H1 (cell line): ENCODE measurements at regions not wholly inside any gene's neighbourhood (a gene's known extent, or its start where the extent isn't known, plus 50 kb on each side); places are given as distances from the start of the nearest gene placed in this dataset.

Experiments used
- CTCF ChIA-PET: fragments of 300-600 bp; sonication (Branson Sonifier 250); formaldehyde crosslinking; loops from one replicate; lab custom pipeline; 2021; ENCODE audit not compliant: partially characterized antibody; lab: Charles Lee
- POLR2A ChIA-PET: fragments of 300-600 bp; sonication (Branson Sonifier 250); formaldehyde crosslinking; loops from one replicate; lab custom pipeline; 2021; ENCODE audit warnings: inconsistent platforms; ENCODE audit not compliant: partially characterized antibody; lab: Charles Lee
- DNase-seq, 2 experiments: peaks; one replicate each; pipeline versions ENCODE4 v3.0.0 to v3.0.0-alpha.2; 2010 to 2022; ENCODE audit warnings: low spot score in 2 of 2, low read depth in 1 of 2, mixed read lengths in 1 of 2
- FAIRE-seq: peaks from 2 replicates; lab custom pipeline; 2011; peaks lifted over from hg19 to GRCh38; lab: Jason Lieb, UNC
- H2AFZ ChIP-seq: 2 replicates; pipeline ENCODE4 v1.8.1; 2012; ENCODE audit warnings: low read length, inconsistent platforms
- H2AK5ac ChIP-seq: 2 replicates; pipeline ENCODE4 v1.6.1; 2013; ENCODE audit warnings: low read depth, low read length
- H2BK120ac ChIP-seq: replicated peaks from 2 replicates; pipeline ENCODE3; 2013; ENCODE audit warnings: low read depth, low read length, inconsistent platforms
- H2BK12ac ChIP-seq: 2 replicates; pipeline ENCODE4 v1.6.1; 2013; ENCODE audit warnings: low read depth, low read length
- H2BK15ac ChIP-seq: 2 replicates; pipeline ENCODE4 v1.6.1; 2013; ENCODE audit warnings: low read length
- H2BK20ac ChIP-seq: 2 replicates; pipeline ENCODE4 v1.6.1; 2013; ENCODE audit warnings: low read length
- H2BK5ac ChIP-seq: 2 replicates; pipeline ENCODE4 v1.6.1; 2013; ENCODE audit warnings: low read depth, low read length
- H3K14ac ChIP-seq: 2 replicates; pipeline ENCODE4 v1.6.1; 2013; ENCODE audit warnings: inconsistent platforms; ENCODE audit not compliant: insufficient read length
- H3K18ac ChIP-seq: 2 replicates; pipeline ENCODE4 v1.6.1; 2013; ENCODE audit warnings: low read length; ENCODE audit errors: extremely low read depth
- H3K23ac ChIP-seq: 2 replicates; pipeline ENCODE4 v1.6.1; 2013; ENCODE audit warnings: inconsistent platforms; ENCODE audit not compliant: insufficient read length
- H3K23me2 ChIP-seq: 2 replicates; pipeline ENCODE4 v1.6.1; 2013; ENCODE audit warnings: low read depth, low read length
- H3K27ac ChIP-seq: 2 replicates; pipeline ENCODE4 v1.6.1; 2011; ENCODE audit warnings: low read depth, low read length, inconsistent platforms
- H3K27me3 ChIP-seq, 4 experiments: replicated peaks in 1 of 4; 1 replicate in 1 of 4; 2 replicates in 3 of 4; pipeline versions ENCODE4 v1.6.1 to v1.8.1; 2011 to 2013; ENCODE audit warnings: low read length in 3 of 4, mild to moderate bottlenecking in 3 of 4, inconsistent platforms in 2 of 4, mixed read lengths in 2 of 4, moderate library complexity in 1 of 4; ENCODE audit not compliant: control insufficient read depth in 3 of 4, insufficient read depth in 3 of 4; ENCODE audit errors: extremely low read depth in 1 of 4
- H3K36me3 ChIP-seq, 4 experiments: 2 replicates each; pipeline versions ENCODE4 v1.6.1 to v1.8.1; 2011 to 2013; ENCODE audit warnings: mild to moderate bottlenecking in 4 of 4, low read length in 3 of 4, moderate library complexity in 2 of 4, control low read depth in 1 of 4, inconsistent platforms in 1 of 4; ENCODE audit not compliant: insufficient read depth in 4 of 4, control insufficient read depth in 2 of 4
- H3K4ac ChIP-seq: replicated peaks from 2 replicates; pipeline ENCODE3; 2013; ENCODE audit warnings: low read length, low read depth, mixed read lengths, inconsistent platforms; ENCODE audit not compliant: insufficient read length
- H3K4me1 ChIP-seq, 4 experiments: replicated peaks in 1 of 4; 1 replicate in 1 of 4; 2 replicates in 3 of 4; pipeline versions ENCODE4 v1.6.1 to v1.8.1; 2011 to 2013; ENCODE audit warnings: low read length in 3 of 4, inconsistent platforms in 2 of 4, mixed read lengths in 1 of 4; ENCODE audit not compliant: insufficient read depth in 4 of 4, control insufficient read depth in 3 of 4
- H3K4me2 ChIP-seq, 2 experiments: 2 replicates each; pipeline versions ENCODE4 v1.6.1 to v1.8.1; 2011 to 2013; ENCODE audit warnings: low read depth in 2 of 2, low read length in 2 of 2, control low read depth in 1 of 2, inconsistent platforms in 1 of 2, mild to moderate bottlenecking in 1 of 2; ENCODE audit not compliant: insufficient read depth in 1 of 2
- H3K4me3 ChIP-seq, 4 experiments: fragments of 200-600, 300-600 bp in 1 of 4; sonication (generic), shearing (Covaris generic), sonication (Bioruptor Twin) in 1 of 4; 2 replicates each; pipeline versions ENCODE4 v1.5.1 to v1.8.1; 2011 to 2016; ENCODE audit warnings: low read length in 4 of 4, low read depth in 3 of 4, control low read depth in 2 of 4, inconsistent platforms in 2 of 4, mild to moderate bottlenecking in 2 of 4, mixed read lengths in 1 of 4, moderate library complexity in 1 of 4; ENCODE audit not compliant: insufficient read depth in 2 of 4; ENCODE audit errors: extremely low read depth in 1 of 4
- H3K56ac ChIP-seq: replicated peaks from 2 replicates; pipeline ENCODE3; 2013; ENCODE audit warnings: low read depth, mild to moderate bottlenecking, mixed read lengths, low read length, inconsistent platforms; ENCODE audit not compliant: insufficient read length
- H3K79me1 ChIP-seq: 2 replicates; pipeline ENCODE4 v1.6.1; 2013; ENCODE audit warnings: low read depth, low read length, control low read depth
- H3K79me2 ChIP-seq, 2 experiments: 2 replicates each; pipeline versions ENCODE4 v1.6.1 to v1.8.1; 2012 to 2013; ENCODE audit warnings: low read length in 2 of 2, mild to moderate bottlenecking in 2 of 2, inconsistent platforms in 1 of 2; ENCODE audit not compliant: insufficient read depth in 2 of 2, control insufficient read depth in 1 of 2
- H3K9ac ChIP-seq, 4 experiments: replicated peaks in 1 of 4; 1 replicate in 1 of 4; 2 replicates in 3 of 4; pipeline versions ENCODE4 v1.6.1 to v1.8.1; 2011 to 2013; ENCODE audit warnings: low read depth in 3 of 4, low read length in 3 of 4, control low read depth in 2 of 4, mild to moderate bottlenecking in 2 of 4, moderate library complexity in 2 of 4, inconsistent platforms in 1 of 4; ENCODE audit errors: extremely low read depth in 1 of 4
- H3K9me3 ChIP-seq, 2 experiments: 2 replicates each; pipeline versions ENCODE4 v1.6.1 to v1.8.1; 2012 to 2013; ENCODE audit warnings: mild to moderate bottlenecking in 2 of 2, moderate library complexity in 2 of 2, control low read depth in 1 of 2, inconsistent platforms in 1 of 2, low read depth in 1 of 2, low read length in 1 of 2, mixed read lengths in 1 of 2; ENCODE audit not compliant: insufficient read depth in 2 of 2
- H4K20me1 ChIP-seq, 2 experiments: replicated peaks in 1 of 2; 2 replicates each; pipeline versions ENCODE3 to v1.8.1; 2011 to 2013; ENCODE audit warnings: inconsistent platforms in 2 of 2, low read length in 2 of 2, mild to moderate bottlenecking in 1 of 2; ENCODE audit not compliant: insufficient read depth in 2 of 2, control insufficient read depth in 1 of 2
- H4K5ac ChIP-seq: 2 replicates; pipeline ENCODE4 v1.6.1; 2013; ENCODE audit warnings: low read length, low read depth, mixed read lengths, inconsistent platforms; ENCODE audit not compliant: insufficient read length
- H4K8ac ChIP-seq: 2 replicates; pipeline ENCODE4 v1.8.0; 2013; ENCODE audit warnings: mild to moderate bottlenecking, moderate library complexity, low read length, inconsistent platforms; ENCODE audit not compliant: insufficient read depth; ENCODE audit errors: extremely low read depth
- H4K91ac ChIP-seq: replicated peaks from 2 replicates; pipeline ENCODE3; 2013; ENCODE audit warnings: low read length, mixed read lengths, inconsistent platforms; ENCODE audit not compliant: insufficient read length
- GTF2F1 ChIP-seq: IDR thresholded peaks from 2 replicates; pipeline ENCODE4 v1.6.1; 2012; ENCODE audit warnings: low read depth, low read length, improper control_type of control experiment, borderline replicate concordance
- SP1 ChIP-seq: IDR thresholded peaks from 2 replicates; pipeline ENCODE4 v1.6.1; 2011; ENCODE audit warnings: low read depth, low read length
- SUZ12 ChIP-seq: fragments of 200-600 bp; sonication (generic); IDR thresholded peaks from 2 replicates; pipeline ENCODE4 v1.6.1; 2012; ENCODE audit warnings: mild to moderate bottlenecking, inconsistent platforms, low read length, moderate library complexity, mixed read lengths
- WGBS, 2 experiments: shearing (Covaris generic) in 1 of 2; methylation state at CpG; one replicate each; pipeline versions ENCODE4 v1.1.6 to v1.1.7; 2013 to 2015; ENCODE audit warnings: low lambda C conversion rate in 2 of 2, mixed read lengths in 2 of 2, inconsistent platforms in 1 of 2, low coverage in 1 of 2, missing lambda C conversion rate in 1 of 2; ENCODE audit not compliant: insufficient replicate concordance in 2 of 2, insufficient coverage in 1 of 2, insufficient read length in 1 of 2; ENCODE audit errors: extremely low coverage in 1 of 2, missing lambda C conversion rate in 1 of 2; 5-methylcytosine and 5-hydroxymethylcytosine counted together
- TF ChIP-seq, protein P1 (sequence below): IDR thresholded peaks from 2 replicates; pipeline ENCODE4 v1.6.1; 2012; ENCODE audit warnings: inconsistent platforms
- TF ChIP-seq, protein P2 (sequence below): IDR thresholded peaks from 2 replicates; pipeline ENCODE4 v1.6.1; 2012; ENCODE audit warnings: low read length, inconsistent platforms
- TF ChIP-seq, protein P3 (sequence below): IDR thresholded peaks from 2 replicates; pipeline ENCODE4 v1.6.1; 2011; ENCODE audit warnings: low read depth, mild to moderate bottlenecking, low read length; ENCODE audit not compliant: insufficient read depth
- TF ChIP-seq, protein P4 (sequence below): IDR thresholded peaks from 2 replicates; pipeline ENCODE4 v1.6.1; 2012; ENCODE audit warnings: inconsistent platforms

DNA sequence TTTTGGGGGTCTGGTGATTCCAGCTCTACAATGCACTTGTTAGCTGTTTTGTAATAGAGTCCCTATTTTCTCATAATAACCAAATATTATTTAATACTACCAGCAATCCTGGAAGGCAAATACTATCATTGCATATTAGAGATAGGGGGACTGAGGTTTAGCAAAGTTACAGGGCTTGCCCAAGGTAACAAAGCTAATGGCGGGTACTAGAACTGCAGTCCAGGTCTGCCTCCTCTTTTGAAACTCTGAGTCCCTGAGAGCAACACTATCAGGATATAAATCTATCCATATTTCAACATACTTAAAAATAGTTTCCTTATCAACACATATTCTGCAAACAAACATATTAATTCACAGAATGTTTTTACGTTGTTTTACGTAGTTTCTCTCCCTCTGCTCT lies 235.5 kb upstream of the ACVR2A start:
- Histone ChIP-seq H3K9ac (no peak overlapping the region), H4K5ac (no peak overlapping the region), H2AFZ (no peak overlapping the region), H3K4ac (no peak overlapping the region), H3K79me1 (no peaks in the 10 kb centered on the region), H3K18ac (no peak overlapping the region), H2BK12ac (no peak overlapping the region), H2BK120ac (no peak overlapping the region), H4K20me1 (no peaks in the 10 kb centered on the region), H3K4me3 (no peak overlapping the region), H3K23me2 (no peaks in the 10 kb centered on the region), H3K4me2 (no peak overlapping the region), H3K23ac (no peak overlapping the region), H3K14ac (no peak overlapping the region), H3K36me3 (no peaks in the 10 kb centered on the region), H3K79me2 (no peaks in the 10 kb centered on the region), H3K27me3 (no peaks in the 10 kb centered on the region), H2BK5ac (no peak overlapping the region), H3K56ac (no peak overlapping the region), H3K27ac (no peak overlapping the region), H2AK5ac (no peak overlapping the region), H2BK20ac (no peak overlapping the region), H3K9me3 (no peaks in the 10 kb centered on the region), H4K8ac (no peak overlapping the region), H2BK15ac (no peak overlapping the region), H4K91ac (no peak overlapping the region), H3K4me1 (no peaks in the 10 kb centered on the region)
- POLR2A ChIA-PET = interaction anchor here (0.6 kb wide), 1 partner anchor 170 kb away, joined by 3 read pairs; no protein-coding TSS in a partner anchor
- CTCF ChIA-PET = interaction anchor here (0.8 kb wide), 1 partner anchor 10 kb away, joined by 3 read pairs; no protein-coding TSS in a partner anchor
- no peak for DNase-seq
- 94% methylated on average over 3 of the region's 3 CpGs; no CpG with 5 or more reads in 1 of the 2 experiments for WGBS, 2 experiments
- FAIRE-seq = no peak
- TF ChIP-seq, protein P1, sequence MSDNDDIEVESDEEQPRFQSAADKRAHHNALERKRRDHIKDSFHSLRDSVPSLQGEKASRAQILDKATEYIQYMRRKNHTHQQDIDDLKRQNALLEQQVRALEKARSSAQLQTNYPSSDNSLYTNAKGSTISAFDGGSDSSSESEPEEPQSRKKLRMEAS = no peak
- TF ChIP-seq SUZ12 = no peak
- TF ChIP-seq, protein P2, sequence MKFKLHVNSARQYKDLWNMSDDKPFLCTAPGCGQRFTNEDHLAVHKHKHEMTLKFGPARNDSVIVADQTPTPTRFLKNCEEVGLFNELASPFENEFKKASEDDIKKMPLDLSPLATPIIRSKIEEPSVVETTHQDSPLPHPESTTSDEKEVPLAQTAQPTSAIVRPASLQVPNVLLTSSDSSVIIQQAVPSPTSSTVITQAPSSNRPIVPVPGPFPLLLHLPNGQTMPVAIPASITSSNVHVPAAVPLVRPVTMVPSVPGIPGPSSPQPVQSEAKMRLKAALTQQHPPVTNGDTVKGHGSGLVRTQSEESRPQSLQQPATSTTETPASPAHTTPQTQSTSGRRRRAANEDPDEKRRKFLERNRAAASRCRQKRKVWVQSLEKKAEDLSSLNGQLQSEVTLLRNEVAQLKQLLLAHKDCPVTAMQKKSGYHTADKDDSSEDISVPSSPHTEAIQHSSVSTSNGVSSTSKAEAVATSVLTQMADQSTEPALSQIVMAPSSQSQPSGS = no peak
- TF ChIP-seq, protein P3, sequence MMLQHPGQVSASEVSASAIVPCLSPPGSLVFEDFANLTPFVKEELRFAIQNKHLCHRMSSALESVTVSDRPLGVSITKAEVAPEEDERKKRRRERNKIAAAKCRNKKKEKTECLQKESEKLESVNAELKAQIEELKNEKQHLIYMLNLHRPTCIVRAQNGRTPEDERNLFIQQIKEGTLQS = no peak
- TF ChIP-seq SP1 = no peak
- TF ChIP-seq, protein P4, sequence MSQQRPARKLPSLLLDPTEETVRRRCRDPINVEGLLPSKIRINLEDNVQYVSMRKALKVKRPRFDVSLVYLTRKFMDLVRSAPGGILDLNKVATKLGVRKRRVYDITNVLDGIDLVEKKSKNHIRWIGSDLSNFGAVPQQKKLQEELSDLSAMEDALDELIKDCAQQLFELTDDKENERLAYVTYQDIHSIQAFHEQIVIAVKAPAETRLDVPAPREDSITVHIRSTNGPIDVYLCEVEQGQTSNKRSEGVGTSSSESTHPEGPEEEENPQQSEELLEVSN = no peak
- no peak for TF ChIP-seq GTF2F1
